HepG2 (cell line): ENCODE measurements at regions not wholly inside any gene's neighbourhood (a gene's known extent, or its start where the extent isn't known, plus 50 kb on each side); places are given as distances from the start of the nearest gene placed in this dataset.

Experiments used
- ATAC-seq: fragments of 200-7000 bp; cut with Tn5 transposase; 3 replicates; pipeline ENCODE4 v1.9.1; 2020; ENCODE audit warnings: mild to moderate bottlenecking, moderate library complexity
- BruUV-seq: library from RNA; stranded (reverse); fragments of 400-500 nt; replicated peaks from 2 replicates; lab custom pipeline; 2021; lab: Mats Ljungman, UMichigan
- CTCF ChIA-PET: fragments of 300-600 bp; formaldehyde crosslinking; extraction: SDS; loops from one replicate; lab custom pipeline; 2021; ENCODE audit warnings: low total read pairs, inconsistent platforms, low intra/inter-chr PET ratio; lab: Yijun Ruan, JAX
- POLR2A ChIA-PET: fragments of 350-600 bp; sonication (Branson Sonifier 250); formaldehyde crosslinking; loops from one replicate; lab custom pipeline; 2020; ENCODE audit warnings: antibody characterized with exemption, inconsistent platforms; lab: Yijun Ruan, JAX
- DNase-seq: peaks from one replicate; pipeline ENCODE4 v3.0.0-alpha.2; 2015; ENCODE audit warnings: low spot score
- FAIRE-seq: peaks from 3 replicates; lab custom pipeline; 2011; peaks lifted over from hg19 to GRCh38; lab: Jason Lieb, UNC
- H2AFZ ChIP-seq: one replicate; pipeline ENCODE4 v1.6.1; 2011; ENCODE audit warnings: low read length, inconsistent platforms
- H3K27ac ChIP-seq: fragments of 300-600 bp; 3 replicates; pipeline ENCODE4 v1.8.0; 2011; ENCODE audit warnings: mixed run types, mild to moderate bottlenecking, mixed read lengths, low read length, inconsistent platforms; ENCODE audit not compliant: insufficient read depth; ENCODE audit errors: extremely low read length
- H3K27me3 ChIP-seq, 2 experiments: fragments of 200-600 bp in 1 of 2; 2 replicates in 1 of 2; 3 replicates in 1 of 2; pipeline versions ENCODE4 v1.6.0 to v1.8.0; 2011; ENCODE audit warnings: low read length in 2 of 2, mild to moderate bottlenecking in 2 of 2, moderate library complexity in 2 of 2, inconsistent platforms in 1 of 2; ENCODE audit not compliant: insufficient read depth in 2 of 2, control insufficient read depth in 1 of 2
- H3K36me3 ChIP-seq, 2 experiments: fragments of 200-600 bp in 1 of 2; replicated peaks in 1 of 2; 2 replicates in 1 of 2; 3 replicates in 1 of 2; pipeline versions ENCODE4 v1.5.1 to v1.8.0; 2011; ENCODE audit warnings: low read length in 2 of 2, inconsistent platforms in 1 of 2; ENCODE audit not compliant: insufficient read depth in 2 of 2, control insufficient read depth in 1 of 2
- H3K4me1 ChIP-seq: 2 replicates; pipeline ENCODE4 v1.5.1; 2012; ENCODE audit warnings: low read length, inconsistent platforms; ENCODE audit not compliant: insufficient read depth
- H3K4me2 ChIP-seq: 2 replicates; pipeline ENCODE4 v1.6.0; 2011; ENCODE audit warnings: low read depth, low read length, inconsistent platforms
- H3K4me3 ChIP-seq, 3 experiments: fragments of 200-600 bp in 1 of 3; sonication (generic), shearing (Covaris generic) in 1 of 3; replicated peaks in 1 of 3; 2 replicates each; pipeline ENCODE4 v1.5.1; 2011 to 2016; ENCODE audit warnings: low read length in 3 of 3, inconsistent platforms in 2 of 3, low read depth in 2 of 3, mild to moderate bottlenecking in 2 of 3, control low read depth in 1 of 3, mixed read lengths in 1 of 3; ENCODE audit not compliant: insufficient read depth in 1 of 3
- H3K79me2 ChIP-seq: one replicate; pipeline ENCODE4 v1.6.1; 2011; ENCODE audit warnings: low read length, inconsistent platforms; ENCODE audit not compliant: insufficient read depth
- H3K9ac ChIP-seq: 2 replicates; pipeline ENCODE4 v1.6.0; 2011; ENCODE audit warnings: mild to moderate bottlenecking, low read depth, low read length, inconsistent platforms; ENCODE audit not compliant: insufficient read depth
- H3K9me3 ChIP-seq: 2 replicates; pipeline ENCODE4 v1.5.1; 2012; ENCODE audit warnings: mild to moderate bottlenecking, low read length
- H4K20me1 ChIP-seq: 2 replicates; pipeline ENCODE4 v1.6.0; 2011; ENCODE audit warnings: inconsistent platforms, mild to moderate bottlenecking, low read length, moderate library complexity; ENCODE audit not compliant: insufficient read depth
- ARHGAP35 ChIP-seq: sonication (generic); formaldehyde crosslinking; IDR thresholded peaks from 2 replicates; pipeline ENCODE4 v1.9.0; 2022; ENCODE audit warnings: mild to moderate bottlenecking, inconsistent platforms, moderate library complexity, missing genetic modification reagents, borderline replicate concordance
- ARNTL ChIP-seq: sonication (generic); formaldehyde crosslinking; IDR thresholded peaks from 2 replicates; pipeline ENCODE4 v1.4.0; 2020; ENCODE audit warnings: mild to moderate bottlenecking, missing genetic modification reagents
- EEA1 ChIP-seq: sonication (generic); formaldehyde crosslinking; IDR thresholded peaks from 2 replicates; pipeline ENCODE4 v1.5.1; 2020; ENCODE audit warnings: mild to moderate bottlenecking, missing genetic modification reagents, borderline replicate concordance
- HHEX ChIP-seq: IDR thresholded peaks from 2 replicates; pipeline ENCODE4 v1.6.1; 2016; ENCODE audit warnings: control low read depth
- MAFF ChIP-seq: IDR thresholded peaks from 2 replicates; pipeline ENCODE4 v1.6.1; 2011; ENCODE audit warnings: low read depth, low read length, improper control_type of control experiment
- MAFK ChIP-seq, 2 experiments: IDR thresholded peaks in 1 of 2; conservative IDR thresholded peaks in 1 of 2; 2 replicates each; pipeline ENCODE4 v1.6.1; 2011; ENCODE audit warnings: improper control_type of control experiment in 2 of 2, low read length in 2 of 2
- NFE2 ChIP-seq: sonication (generic); formaldehyde crosslinking; IDR thresholded peaks from 2 replicates; pipeline ENCODE4 v1.4.0; 2020; ENCODE audit warnings: missing genetic modification reagents
- PRMT3 ChIP-seq: sonication (generic); formaldehyde crosslinking; IDR thresholded peaks from 2 replicates; pipeline ENCODE4 v1.8.1; 2022; ENCODE audit warnings: low read depth, mild to moderate bottlenecking, moderate library complexity, missing genetic modification reagents, borderline replicate concordance
- RARG ChIP-seq: sonication (generic); formaldehyde crosslinking; IDR thresholded peaks from 2 replicates; pipeline ENCODE4 v1.4.0; 2020; ENCODE audit warnings: low read depth, mild to moderate bottlenecking, missing genetic modification reagents
- RFX3 ChIP-seq: IDR thresholded peaks from 2 replicates; pipeline ENCODE4 v1.6.1; 2016; ENCODE audit warnings: missing biosample characterization, missing genetic modification reagents
- SIN3B ChIP-seq: fragments of 150-350 bp; IDR thresholded peaks from 2 replicates; pipeline ENCODE4 v1.6.1; 2014; ENCODE audit warnings: low read length
- SMC3 ChIP-seq: IDR thresholded peaks from 2 replicates; pipeline ENCODE4 v1.6.1; 2011; ENCODE audit warnings: low read length, improper control_type of control experiment
- TCF7L2 ChIP-seq: IDR thresholded peaks from 2 replicates; pipeline ENCODE4 v1.6.1; 2011; ENCODE audit warnings: mild to moderate bottlenecking, low read depth, low read length, moderate library complexity
- ZNF124 ChIP-seq: sonication (generic); formaldehyde crosslinking; IDR thresholded peaks from 2 replicates; pipeline ENCODE4 v1.4.0; 2020; ENCODE audit warnings: missing genetic modification reagents
- ZNF468 ChIP-seq: sonication (generic); formaldehyde crosslinking; IDR thresholded peaks from 2 replicates; pipeline ENCODE4 v1.8.0; 2022; ENCODE audit warnings: mild to moderate bottlenecking, moderate library complexity, missing genetic modification reagents
- ZNF572 ChIP-seq: sonication (generic); formaldehyde crosslinking; IDR thresholded peaks from 2 replicates; pipeline ENCODE4 v1.5.1; 2020; ENCODE audit warnings: mild to moderate bottlenecking, missing genetic modification reagents
- ZNF761 ChIP-seq: sonication (generic); formaldehyde crosslinking; conservative IDR thresholded peaks from 2 replicates; pipeline ENCODE4 v1.4.0; 2020; ENCODE audit warnings: mild to moderate bottlenecking, missing genetic modification reagents
- WGBS: methylation state at CpG from one replicate; pipeline ENCODE4 v1.1.6; 2017; ENCODE audit warnings: low lambda C conversion rate; 5-methylcytosine and 5-hydroxymethylcytosine counted together
- in situ Hi-C: cut with HindIII; loops from 2 replicates; pipeline ENCODE4 v1.10.0; 2017; ENCODE audit warnings: low pct_unique_long_range_greater_than_20kb; ENCODE audit not compliant: extremely low pct_ligation_motif_present
- intact Hi-C: fragments of 100-400 bp; cut with micrococcal nuclease; formaldehyde crosslinking; loops from one replicate; pipeline ENCODE4 v1.10.0; 2022; ENCODE audit not compliant: unreplicated experiment
- TF ChIP-seq, protein P1 (sequence below): sonication (generic); formaldehyde crosslinking; conservative IDR thresholded peaks from 2 replicates; pipeline ENCODE4 v1.8.0; 2022; ENCODE audit warnings: low read depth, missing genetic modification reagents

DNA sequence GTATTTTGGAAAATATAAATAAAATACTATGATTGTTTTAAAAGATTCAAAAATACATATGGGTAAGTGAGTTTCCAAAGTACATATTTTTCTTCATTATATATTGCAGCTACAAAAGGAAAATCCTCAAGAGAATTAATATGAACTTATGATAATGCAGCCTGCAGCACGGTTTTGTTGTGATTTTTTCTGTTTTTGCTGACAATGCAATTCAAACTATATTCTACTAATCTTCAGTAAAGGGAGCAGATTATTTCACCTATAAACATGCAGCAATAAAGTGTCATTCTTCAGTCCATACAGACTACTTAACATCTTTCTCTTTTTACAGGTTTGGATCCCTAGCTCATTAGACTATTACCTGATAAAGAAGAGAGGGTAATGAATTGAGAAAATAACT, 582.1 kb upstream of the MGAT4C start:
- Histone ChIP-seq H3K9ac (no peak overlapping the region), H3K27me3 (no peaks in the 10 kb centered on the region), H3K4me3 (no peak overlapping the region)
- no TSS peak for BruUV-seq
- CTCF ChIA-PET: no interaction called here
- intact Hi-C loops: no loop called here
- TF ChIP-seq MAFF (peak; percentile 95), MAFK (conservative IDR thresholded peaks at IDR 0.05 in 1 of 2, IDR thresholded peaks at IDR 0.05 in 1 of 2; ENCODE audit: low read length in 2 of 2) (peak; percentile 88 to 97), RFX3 (CRISPR knock-in tag) (no peak)
- TF ChIP-seq, all 625 proteins: peak for 2
- POLR2A ChIA-PET: no interaction called here
- DNase-seq: no peak
- Histone ChIP-seq H3K4me2 (no peak overlapping the region), H3K27ac (no peak overlapping the region), H3K9me3 (no peaks in the 10 kb centered on the region), H4K20me1 (no peaks in the 10 kb centered on the region), H3K79me2 (no peaks in the 10 kb centered on the region), H3K4me1 (no peaks in the 10 kb centered on the region), H3K36me3 (no peaks in the 10 kb centered on the region), H2AFZ (no peak overlapping the region)
- WGBS: 0% methylated on average over 1 of the region's 1 CpG
- in situ Hi-C loops: no loop called here
- FAIRE-seq: no peak
- no peak for ATAC-seq

DNA sequence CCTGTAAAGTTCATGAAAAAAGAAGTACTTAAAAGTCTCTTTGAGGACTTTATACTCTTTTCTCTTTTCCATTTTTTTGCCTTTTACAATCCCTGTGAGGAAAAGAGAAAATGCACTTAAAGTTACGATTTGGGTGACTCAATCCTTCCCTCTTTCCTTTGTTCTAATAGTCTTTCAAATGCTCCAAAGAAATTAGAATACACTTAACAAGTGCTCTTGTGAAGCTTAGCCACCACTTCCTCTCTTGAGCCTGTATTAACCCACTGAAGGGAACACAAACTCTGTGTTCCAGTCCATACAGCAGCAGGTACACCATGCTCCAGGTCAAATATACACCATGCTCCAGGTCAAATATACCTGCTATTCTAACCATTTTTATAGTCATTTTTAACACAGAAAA, 581.1 kb upstream of the MGAT4C start:
- H3K36me3 ChIP-seq: no peaks in the 10 kb centered on the region
- no peak overlapping the region for H3K4me3 ChIP-seq
- no peaks in the 10 kb centered on the region for H3K27me3 ChIP-seq
- no peak overlapping the region for H3K27ac ChIP-seq
- TF ChIP-seq ZNF572 (no peak), ARNTL (CRISPR knock-in tag) (no peak), HHEX (no peak), EEA1 (no peak), ARHGAP35 (CRISPR knock-in tag) (no peak), SIN3B (no peak), ZNF124 (CRISPR knock-in tag) (no peak), SMC3 (no peak), ZNF468 (CRISPR knock-in tag) (no peak), PRMT3 (no peak), RARG (CRISPR knock-in tag) (no peak), NFE2 (CRISPR knock-in tag) (no peak), TCF7L2 (no peak), ZNF761 (CRISPR knock-in tag) (no peak)
- TF ChIP-seq, protein P1, sequence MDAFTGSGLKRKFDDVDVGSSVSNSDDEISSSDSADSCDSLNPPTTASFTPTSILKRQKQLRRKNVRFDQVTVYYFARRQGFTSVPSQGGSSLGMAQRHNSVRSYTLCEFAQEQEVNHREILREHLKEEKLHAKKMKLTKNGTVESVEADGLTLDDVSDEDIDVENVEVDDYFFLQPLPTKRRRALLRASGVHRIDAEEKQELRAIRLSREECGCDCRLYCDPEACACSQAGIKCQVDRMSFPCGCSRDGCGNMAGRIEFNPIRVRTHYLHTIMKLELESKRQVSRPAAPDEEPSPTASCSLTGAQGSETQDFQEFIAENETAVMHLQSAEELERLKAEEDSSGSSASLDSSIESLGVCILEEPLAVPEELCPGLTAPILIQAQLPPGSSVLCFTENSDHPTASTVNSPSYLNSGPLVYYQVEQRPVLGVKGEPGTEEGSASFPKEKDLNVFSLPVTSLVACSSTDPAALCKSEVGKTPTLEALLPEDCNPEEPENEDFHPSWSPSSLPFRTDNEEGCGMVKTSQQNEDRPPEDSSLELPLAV (CRISPR knock-in tag): no peak
- H4K20me1 ChIP-seq: no peaks in the 10 kb centered on the region
- H2AFZ ChIP-seq: no peak overlapping the region
- DNase-seq (no peak), FAIRE-seq (no peak), ATAC-seq (no peak)
- no peaks in the 10 kb centered on the region for H3K4me1 ChIP-seq
- in situ Hi-C loops (no loop called here), intact Hi-C loops (no loop called here)
- H3K79me2 ChIP-seq: no peaks in the 10 kb centered on the region
- no peak overlapping the region for H3K4me2 ChIP-seq
- POLR2A ChIA-PET: no interaction called here
- BruUV-seq: no TSS peak
- no peaks in the 10 kb centered on the region for H3K9me3 ChIP-seq
- 0% methylated on average over 1 of the region's 1 CpG for WGBS
- CTCF ChIA-PET: no interaction called here
- no peak overlapping the region for H3K9ac ChIP-seq
